Left lung (tissue), 4 donors: ENCODE measurements at regions not wholly inside any gene's neighbourhood (a gene's known extent, or its start where the extent isn't known, plus 50 kb on each side); places are given as distances from the start of the nearest gene placed in this dataset.

Experiments
- ATAC-seq: fragments of 200-7000 bp; cut with Tn5 transposase; one replicate; pipeline ENCODE4 v1.9.1; 2020; ENCODE audit warnings: moderate library complexity
- DNase-seq, 4 donors: peaks; one replicate each; pipeline ENCODE4 v3.0.0-alpha.2; 2013 to 2020
- H3K27ac ChIP-seq, 2 donors: fragments of 200-600 bp; sonication (generic) in 1 of 2; one replicate each; pipeline versions ENCODE4 v1.5.0 to v1.8.0; 2020 to 2021
- H3K27me3 ChIP-seq, 2 donors: fragments of 200-600 bp; sonication (generic) in 1 of 2; one replicate each; pipeline versions ENCODE4 v1.5.0 to v1.8.0; 2020 to 2021
- H3K36me3 ChIP-seq, 2 donors: fragments of 200-600 bp; sonication (generic) in 1 of 2; one replicate each; pipeline versions ENCODE4 v1.5.0 to v1.8.0; 2020 to 2021
- H3K4me1 ChIP-seq, 2 donors: fragments of 200-600 bp; one replicate each; pipeline ENCODE4 v1.8.0; 2021
- H3K4me3 ChIP-seq, 2 donors: fragments of 200-600 bp; sonication (generic) in 1 of 2; one replicate each; pipeline versions ENCODE4 v1.5.0 to v1.8.0; 2020 to 2021; ENCODE audit warnings: mild to moderate bottlenecking in 1 of 2
- H3K9me3 ChIP-seq, 2 donors: fragments of 200-600 bp; sonication (generic) in 1 of 2; one replicate each; pipeline versions ENCODE4 v1.5.0 to v1.8.0; 2020 to 2021
- CTCF ChIP-seq, 2 donors: fragments of 200-600 bp; sonication (generic) in 1 of 2; IDR thresholded peaks; one replicate each; pipeline versions ENCODE4 v1.5.0 to v1.8.0; 2021; ENCODE audit warnings: antibody characterized with exemption in 2 of 2
- intact Hi-C, 2 donors: fragments of 100-400 bp; cut with DNase I; formaldehyde crosslinking; loops; one replicate each; pipeline versions ENCODE4 v1.11.2 to v1.14.2; 2022
- donor health status: DM: no; HTN: yes; CAD: no.
- donor health status: DM: no; HTN: no; CAD: no.

GRCh38 chr4:4762300-4762699 is 97.2 kb upstream of the MSX1 start:
- intact Hi-C loops = no loop called here
- Histone ChIP-seq H3K9me3 (no peaks in the 10 kb centered on the region), H3K36me3 (no peaks in the 10 kb centered on the region), H3K27ac (no peak overlapping the region), H3K4me1 (no peaks in the 10 kb centered on the region), H3K27me3 (peaks cover 0 to 20% of the 10 kb centered on the region in 2 donors), H3K4me3 (no peak overlapping the region)
- no peak for DNase-seq
- ATAC-seq = no peak
- no peak for TF ChIP-seq CTCF (IDR thresholded peaks at IDR 0.05)

- no peak for ATAC-seq
These were observed 98.1 kb upstream of the MSX1 start for GRCh38 chr4:4761128-4761982.

GRCh38 chr4:4759883-4760282 is 99.6 kb upstream of the MSX1 start:
- Histone ChIP-seq H3K27me3 (peaks cover 0 to 20% of the 10 kb centered on the region in 2 donors), H3K4me1 (no peaks in the 10 kb centered on the region), H3K36me3 (no peaks in the 10 kb centered on the region), H3K27ac (no peak overlapping the region), H3K4me3 (no peak overlapping the region), H3K9me3 (no peaks in the 10 kb centered on the region)
- no peak for TF ChIP-seq CTCF (IDR thresholded peaks at IDR 0.05)
- intact Hi-C loops = no loop called here
- no peak for DNase-seq
- no peak for ATAC-seq

More at GRCh38 chr4:4761128-4761982, 98.1 kb upstream of the MSX1 start:
- intact Hi-C loops = no loop called here
- no peak for TF ChIP-seq CTCF (IDR thresholded peaks at IDR 0.05)
- no peaks in the 10 kb centered on the region for H3K9me3 ChIP-seq
- no peak overlapping the region for H3K27ac ChIP-seq
- H3K4me3 ChIP-seq = no peak overlapping the region
- H3K27me3 ChIP-seq = peaks cover 0 to 20% of the 10 kb centered on the region in 2 donors
- H3K36me3 ChIP-seq = no peaks in the 10 kb centered on the region
- H3K4me1 ChIP-seq = no peaks in the 10 kb centered on the region
- DNase-seq = no peak

GRCh38 chr4:4759232-4759631 is 100.2 kb upstream of the MSX1 start:
- Histone ChIP-seq H3K36me3 (no peaks in the 10 kb centered on the region), H3K4me3 (no peak overlapping the region), H3K27ac (no peak overlapping the region), H3K27me3 (peaks cover 0 to 24% of the 10 kb centered on the region in 2 donors), H3K4me1 (no peaks in the 10 kb centered on the region), H3K9me3 (no peaks in the 10 kb centered on the region)
- no peak for TF ChIP-seq CTCF (IDR thresholded peaks at IDR 0.05)
- ATAC-seq = no peak
- intact Hi-C loops = no loop called here
- no peak for DNase-seq

GRCh38 chr4:4758681-4759080 is 100.8 kb upstream of the MSX1 start:
- Histone ChIP-seq H3K4me3 (no peak overlapping the region), H3K9me3 (no peaks in the 10 kb centered on the region), H3K27me3 (peaks cover 0 to 25% of the 10 kb centered on the region in 2 donors), H3K36me3 (no peaks in the 10 kb centered on the region), H3K27ac (no peak overlapping the region), H3K4me1 (no peaks in the 10 kb centered on the region)
- no peak for TF ChIP-seq CTCF (IDR thresholded peaks at IDR 0.05)
- DNase-seq = no peak
- no peak for ATAC-seq
- intact Hi-C loops = no loop called here
